Mucosa of rectum (tissue), 2 donors: ENCODE measurements at regions not wholly inside any gene's neighbourhood (a gene's known extent, or its start where the extent isn't known, plus 50 kb on each side); places are given as distances from the start of the nearest gene placed in this dataset.

Experiments used
- H3K27ac ChIP-seq, 2 donors: one replicate each; pipeline ENCODE4 v1.7.0; 2013; ENCODE audit warnings: inconsistent platforms in 2 of 2, low read depth in 2 of 2, low read length in 2 of 2
- H3K27me3 ChIP-seq, 2 donors: one replicate each; pipeline ENCODE4 v1.7.0; 2013; ENCODE audit warnings: low read length in 2 of 2; ENCODE audit not compliant: control insufficient read depth in 2 of 2, insufficient read depth in 2 of 2
- H3K36me3 ChIP-seq, 2 donors: one replicate each; pipeline ENCODE4 v1.7.0; 2013; ENCODE audit warnings: low read length in 2 of 2; ENCODE audit not compliant: control insufficient read depth in 2 of 2, insufficient read depth in 2 of 2
- H3K4me1 ChIP-seq, 2 donors: one replicate each; pipeline ENCODE4 v1.7.0; 2013; ENCODE audit warnings: low read length in 2 of 2, mild to moderate bottlenecking in 1 of 2; ENCODE audit not compliant: control insufficient read depth in 2 of 2, insufficient read depth in 2 of 2
- H3K4me3 ChIP-seq, 2 donors: one replicate each; pipeline ENCODE4 v1.7.0; 2013; ENCODE audit warnings: low read length in 2 of 2
- H3K9ac ChIP-seq, 2 donors: one replicate each; pipeline ENCODE4 v1.7.0; 2013; ENCODE audit warnings: low read length in 2 of 2, low read depth in 1 of 2, mild to moderate bottlenecking in 1 of 2
- H3K9me3 ChIP-seq, 2 donors: one replicate each; pipeline ENCODE4 v1.7.0; 2013; ENCODE audit warnings: low read length in 2 of 2; ENCODE audit not compliant: control insufficient read depth in 2 of 2
- donor health status: healthy.
- donor health status: Normal muscosa, but diverticular disease.

DNA sequence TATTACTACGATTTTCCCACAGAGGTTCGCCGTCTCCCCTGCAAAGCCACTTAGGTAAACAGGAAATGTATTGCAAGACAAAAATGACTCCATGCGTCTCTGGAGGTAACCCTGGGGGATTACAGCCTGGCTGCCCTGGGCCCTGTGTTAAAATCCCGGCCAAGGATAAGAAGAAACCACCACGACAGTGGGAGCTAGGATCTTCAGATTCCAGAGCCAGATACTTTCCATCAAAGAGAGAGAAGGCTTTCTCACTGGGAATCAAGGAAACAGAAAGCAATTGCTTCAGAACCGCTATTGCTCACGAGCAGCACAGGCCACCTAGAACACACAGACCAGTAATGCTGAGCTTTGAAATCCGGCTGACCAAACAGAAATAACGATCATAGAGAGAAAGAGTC lies 97.9 kb upstream of the ZNF516 start:
- Histone ChIP-seq H3K27ac (no peak overlapping the region), H3K9ac (no peak overlapping the region), H3K27me3 (no peaks in the 10 kb centered on the region), H3K36me3 (no peaks in the 10 kb centered on the region), H3K4me1 (no peaks in the 10 kb centered on the region), H3K9me3 (no peaks in the 10 kb centered on the region), H3K4me3 (no peak overlapping the region)

DNA sequence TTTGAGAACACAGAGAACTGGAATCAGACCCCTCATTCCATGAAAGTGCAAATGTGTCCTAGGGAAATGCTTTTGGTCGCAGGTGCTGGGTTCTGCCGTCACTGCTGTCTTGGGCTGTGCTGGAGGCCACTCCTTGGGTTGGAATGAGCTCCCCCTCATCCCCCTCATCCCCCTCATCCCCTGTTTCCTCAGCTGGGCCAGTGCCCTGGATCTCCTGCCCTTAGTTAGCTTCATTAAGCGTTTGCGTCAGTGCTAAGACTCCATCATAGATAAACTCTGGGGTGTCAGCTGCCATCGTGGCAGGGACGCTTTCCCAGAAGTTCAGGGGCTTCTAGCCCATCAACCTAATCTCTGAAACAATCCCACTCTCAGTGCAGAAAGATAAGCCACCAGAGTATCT lies 97.1 kb upstream of the ZNF516 start:
- H3K27me3 ChIP-seq, result no peaks in the 10 kb centered on the region
- no peaks in the 10 kb centered on the region for H3K4me1 ChIP-seq

DNA sequence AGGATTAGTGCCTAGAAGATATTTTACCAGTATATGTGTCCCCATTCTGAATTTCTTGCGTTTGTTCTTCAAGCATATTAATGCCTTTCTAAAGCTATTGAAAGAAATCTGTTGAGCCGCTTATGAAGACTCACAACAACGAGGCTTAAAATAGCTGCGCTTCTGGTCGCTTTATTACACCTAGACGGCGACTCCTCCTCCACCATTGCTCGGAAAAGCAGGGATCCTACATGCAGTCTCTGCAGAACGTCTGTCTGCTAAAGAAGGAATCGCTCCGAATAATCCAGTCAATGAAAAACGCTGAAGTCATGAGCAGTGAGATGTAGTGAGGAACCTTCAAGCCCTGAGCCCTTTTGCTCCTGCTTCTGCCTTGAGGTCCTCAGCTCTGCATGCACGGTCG lies 94.8 kb upstream of the ZNF516 start:
- H3K4me3 ChIP-seq, result no peak overlapping the region
- no peaks in the 10 kb centered on the region for H3K36me3 ChIP-seq
- no peak overlapping the region for H3K27ac ChIP-seq

More for the DNA sequence above, 97.1 kb upstream of the ZNF516 start:
- no peaks in the 10 kb centered on the region for H3K36me3 ChIP-seq
- no peak overlapping the region for H3K4me3 ChIP-seq
- H3K27ac ChIP-seq, result no peak overlapping the region
- H3K9me3 ChIP-seq, result no peaks in the 10 kb centered on the region
- H3K9ac ChIP-seq, result no peak overlapping the region

DNA sequence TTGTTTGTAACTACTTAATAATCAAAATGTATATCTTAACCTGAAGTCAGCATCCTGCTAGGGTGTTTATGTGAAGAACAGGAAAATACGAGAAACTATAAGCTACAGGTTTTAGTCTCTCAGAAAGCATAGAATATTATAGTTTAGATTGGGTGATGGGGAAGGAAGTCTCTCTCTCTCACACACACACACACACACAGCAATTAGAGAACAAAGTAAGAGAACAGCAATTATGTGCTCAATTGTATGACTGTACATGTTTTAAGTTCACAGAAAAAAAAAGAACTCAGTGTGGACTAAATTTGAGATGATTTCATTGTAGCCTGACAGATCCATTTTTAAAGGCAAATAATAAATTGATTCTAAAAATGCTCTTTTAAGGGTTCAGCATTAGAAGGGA lies 94.3 kb upstream of the ZNF516 start:
- Histone ChIP-seq H3K9ac (no peak overlapping the region), H3K36me3 (no peaks in the 10 kb centered on the region), H3K9me3 (no peaks in the 10 kb centered on the region), H3K4me1 (no peaks in the 10 kb centered on the region), H3K4me3 (no peak overlapping the region), H3K27me3 (no peaks in the 10 kb centered on the region), H3K27ac (no peak overlapping the region)

More for the DNA sequence above, 94.8 kb upstream of the ZNF516 start:
- no peak overlapping the region for H3K9ac ChIP-seq
- no peaks in the 10 kb centered on the region for H3K27me3 ChIP-seq
- no peaks in the 10 kb centered on the region for H3K9me3 ChIP-seq
- no peaks in the 10 kb centered on the region for H3K4me1 ChIP-seq

DNA sequence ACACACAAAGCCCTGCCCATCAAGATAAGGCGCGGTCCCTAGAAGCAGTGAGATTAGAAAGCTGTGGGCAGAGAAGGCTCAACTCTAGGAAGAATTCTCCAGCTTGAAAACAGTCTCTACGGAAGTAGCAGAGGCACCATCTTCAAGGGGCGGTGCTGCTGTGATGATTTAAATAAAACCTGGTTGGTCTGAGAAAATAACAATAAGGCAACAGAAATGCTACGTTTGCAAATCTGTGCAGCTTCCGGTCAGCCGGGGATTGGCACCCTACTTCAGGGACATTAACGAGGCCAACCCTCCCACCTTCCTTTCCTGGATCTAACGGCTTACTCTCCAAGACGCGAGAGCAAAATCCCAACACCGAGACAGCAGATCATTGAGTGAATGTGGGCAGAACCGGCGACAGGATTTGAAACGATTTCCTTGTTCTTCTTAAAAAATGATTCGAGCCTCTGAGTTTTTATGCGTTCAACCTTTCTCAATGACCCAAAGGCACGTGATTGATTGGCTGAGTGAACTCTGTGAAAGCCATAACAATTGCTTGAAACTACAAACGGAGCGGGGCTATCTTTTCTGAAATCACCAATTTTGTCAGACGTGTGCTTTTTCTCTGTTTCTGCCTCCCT lies 93.7 kb upstream of the ZNF516 start:
- Histone ChIP-seq H3K27me3 (no peaks in the 10 kb centered on the region), H3K27ac (no peak overlapping the region), H3K36me3 (no peaks in the 10 kb centered on the region), H3K4me1 (no peaks in the 10 kb centered on the region), H3K9me3 (no peaks in the 10 kb centered on the region), H3K9ac (no peak overlapping the region), H3K4me3 (peak overlapping the region; percentile 24 to 60)

DNA sequence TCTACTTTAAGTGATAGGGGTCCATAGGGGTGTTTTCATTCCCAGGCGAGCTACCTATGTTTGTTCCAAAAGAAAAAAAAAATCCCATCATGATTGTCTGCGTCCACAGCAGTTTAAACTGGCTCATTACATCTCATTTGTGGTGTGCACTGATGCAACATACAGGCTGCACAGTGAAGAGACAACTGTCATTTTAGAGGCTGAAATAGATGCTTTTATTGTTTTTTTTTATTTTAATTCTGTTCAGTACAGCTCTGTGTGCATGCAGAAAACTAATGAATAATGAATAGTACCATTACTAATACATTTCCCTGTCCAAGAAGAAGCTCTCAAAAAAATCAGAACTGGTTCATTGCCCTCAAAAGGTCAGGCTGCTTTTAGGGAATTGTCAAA lies 92.8 kb upstream of the ZNF516 start:
- H3K27ac ChIP-seq, result no peak overlapping the region
- no peak overlapping the region for H3K4me3 ChIP-seq
- no peaks in the 10 kb centered on the region for H3K36me3 ChIP-seq
- peaks cover 0 to 2% of the 10 kb centered on the region in 2 donors for H3K27me3 ChIP-seq
- no peak overlapping the region for H3K9ac ChIP-seq
- no peaks in the 10 kb centered on the region for H3K9me3 ChIP-seq
- H3K4me1 ChIP-seq, result no peaks in the 10 kb centered on the region

DNA sequence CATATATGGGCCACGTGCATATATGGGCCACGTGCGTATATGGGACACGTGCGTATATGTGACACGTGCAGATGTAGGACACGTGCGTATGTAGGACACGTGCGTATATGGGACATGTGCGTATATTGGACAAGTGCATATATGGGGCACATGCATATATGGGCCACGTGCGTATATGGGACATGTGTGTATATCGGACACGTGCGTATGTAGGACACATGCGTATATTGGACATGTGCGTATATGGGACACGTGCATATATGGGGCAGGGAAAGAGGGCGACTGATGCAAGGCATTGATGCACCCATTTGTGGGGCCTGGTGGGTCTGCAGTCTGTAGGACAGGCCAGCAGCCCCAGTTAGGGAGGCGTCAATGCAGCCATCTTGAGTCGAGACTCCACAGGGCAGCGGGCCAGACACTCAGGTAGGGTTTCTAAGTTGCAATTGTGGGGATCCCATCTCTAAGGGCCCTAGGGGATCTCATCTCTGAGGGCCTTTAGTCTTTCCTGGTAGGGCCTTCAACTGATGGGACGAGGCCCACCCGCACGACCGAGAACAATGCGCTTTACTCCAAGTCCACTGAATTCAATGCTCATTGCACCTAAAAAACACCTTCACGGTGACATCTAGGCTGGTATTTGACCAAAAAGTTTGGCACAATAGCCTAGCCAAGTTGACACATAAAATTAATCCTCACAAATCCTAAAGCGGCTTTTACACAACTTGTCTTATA lies 92.3 kb upstream of the ZNF516 start:
- H3K9me3 ChIP-seq, result no peaks in the 10 kb centered on the region
- H3K36me3 ChIP-seq, result no peaks in the 10 kb centered on the region
- no peaks in the 10 kb centered on the region for H3K4me1 ChIP-seq
- peaks cover 0 to 2% of the 10 kb centered on the region in 2 donors for H3K27me3 ChIP-seq
- no peak overlapping the region for H3K4me3 ChIP-seq
- no peak overlapping the region for H3K9ac ChIP-seq
- no peak overlapping the region for H3K27ac ChIP-seq

DNA sequence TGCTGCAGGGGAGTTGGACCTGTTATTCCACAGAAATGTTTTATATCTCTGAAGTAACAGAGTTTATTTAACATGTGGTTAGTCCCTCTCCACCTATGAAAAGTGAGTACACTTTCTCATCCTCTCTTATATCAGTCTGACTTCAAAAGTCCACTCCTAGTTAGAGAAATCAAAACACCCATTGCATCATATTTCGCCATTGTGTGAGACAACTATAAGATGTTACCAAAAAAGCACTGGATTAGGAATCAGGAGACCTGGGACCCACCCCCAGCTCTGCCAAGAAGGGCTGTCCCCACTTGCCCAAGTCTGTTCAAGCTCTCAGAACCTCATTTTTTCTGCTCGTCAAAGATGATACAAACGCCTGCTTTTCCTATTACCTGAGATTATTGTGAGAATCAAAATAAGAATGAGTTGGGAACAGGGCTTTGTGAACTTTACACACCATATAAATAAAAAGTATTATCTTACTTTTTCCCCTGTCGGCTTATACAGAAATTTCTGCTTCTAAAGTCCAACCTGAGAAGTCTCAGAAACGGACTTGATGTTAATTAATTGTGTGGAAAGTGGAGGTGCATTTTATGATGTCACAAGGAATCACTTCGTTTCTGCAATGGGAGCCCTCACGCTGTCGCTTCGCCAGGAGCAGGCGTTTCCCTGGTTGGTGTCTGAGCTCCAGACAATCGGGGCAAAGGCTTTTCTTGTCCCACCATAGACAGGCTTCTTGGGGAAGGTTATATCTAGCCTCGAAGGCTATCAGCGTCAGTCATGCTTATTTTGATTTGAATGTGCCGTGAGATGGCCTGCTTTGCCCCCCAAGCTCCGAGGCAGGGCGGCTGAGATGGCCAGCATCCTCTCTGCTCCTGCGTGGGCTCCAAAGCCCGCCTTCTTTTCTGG lies 89.6 kb upstream of the ZNF516 start:
- no peaks in the 10 kb centered on the region for H3K4me1 ChIP-seq
- H3K9me3 ChIP-seq, result no peaks in the 10 kb centered on the region
- H3K27ac ChIP-seq, result no peak overlapping the region
- H3K27me3 ChIP-seq, result peaks cover 0 to 2% of the 10 kb centered on the region in 2 donors
- H3K4me3 ChIP-seq, result no peak overlapping the region
- no peak overlapping the region for H3K9ac ChIP-seq
- no peaks in the 10 kb centered on the region for H3K36me3 ChIP-seq

DNA sequence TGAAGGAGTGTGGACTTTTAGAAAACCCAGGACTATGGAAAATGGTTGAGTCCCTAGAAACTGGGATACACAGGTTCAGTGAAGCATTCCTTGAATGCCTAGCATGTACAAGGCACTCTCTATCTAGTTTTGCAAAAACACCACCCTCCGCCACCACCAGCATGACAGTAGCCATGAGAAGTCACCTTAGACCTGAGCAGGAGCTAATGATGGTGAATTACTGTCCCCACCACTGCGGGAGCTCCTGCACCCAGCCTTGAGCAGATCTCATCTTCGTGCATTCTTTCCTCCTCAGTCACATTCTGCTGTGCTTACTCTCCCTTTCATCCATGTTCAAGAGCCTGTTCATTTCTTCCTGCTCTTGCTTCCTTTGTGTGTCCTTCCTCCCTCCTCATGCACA lies 86.2 kb upstream of the ZNF516 start:
- H3K9ac ChIP-seq, result no peak overlapping the region
- no peaks in the 10 kb centered on the region for H3K4me1 ChIP-seq
- no peak overlapping the region for H3K27ac ChIP-seq
- peaks cover 0 to 4% of the 10 kb centered on the region in 2 donors for H3K27me3 ChIP-seq
- H3K9me3 ChIP-seq, result no peaks in the 10 kb centered on the region
- no peaks in the 10 kb centered on the region for H3K36me3 ChIP-seq
- H3K4me3 ChIP-seq, result no peak overlapping the region
